GM23248 (cell line): ENCODE measurements at regions not wholly inside any gene's neighbourhood (a gene's known extent, or its start where the extent isn't known, plus 50 kb on each side); places are given as distances from the start of the nearest gene placed in this dataset.

Experiments
- DNase-seq: peaks from one replicate; pipeline ENCODE4 v3.0.0-alpha.2; 2015
- H2AFZ ChIP-seq: fragments of 200-600 bp; sonication (generic); 2 replicates; pipeline ENCODE4 v1.6.1; 2016; ENCODE audit warnings: antibody characterized with exemption
- H3F3A ChIP-seq: fragments of 200-600 bp; sonication (generic); 2 replicates; pipeline ENCODE4 v1.6.1; 2016; ENCODE audit warnings: mild to moderate bottlenecking, antibody characterized with exemption, mixed run types; ENCODE audit not compliant: insufficient read depth
- H3K27ac ChIP-seq: fragments of 200-600 bp; sonication (generic); 2 replicates; pipeline ENCODE4 v1.5.1; 2016; ENCODE audit warnings: mild to moderate bottlenecking
- H3K27me3 ChIP-seq: fragments of 200-600 bp; sonication (generic); replicated peaks from 2 replicates; pipeline ENCODE4 v1.6.1; 2016; ENCODE audit warnings: mild to moderate bottlenecking; ENCODE audit not compliant: insufficient read depth
- H3K36me3 ChIP-seq: fragments of 200-600 bp; sonication (generic); 2 replicates; pipeline ENCODE4 v1.6.1; 2016; ENCODE audit warnings: low read depth, mild to moderate bottlenecking
- H3K4me1 ChIP-seq: fragments of 200-600 bp; sonication (generic); 2 replicates; pipeline ENCODE4 v1.6.1; 2016; ENCODE audit warnings: mild to moderate bottlenecking; ENCODE audit not compliant: insufficient read depth
- H3K4me2 ChIP-seq: fragments of 200-600 bp; sonication (generic); one replicate; pipeline ENCODE4 v1.6.1; 2016; ENCODE audit warnings: mild to moderate bottlenecking; ENCODE audit not compliant: unreplicated experiment
- H3K4me3 ChIP-seq: fragments of 200-600 bp; sonication (generic); 2 replicates; pipeline ENCODE4 v1.5.1; 2016; ENCODE audit warnings: mild to moderate bottlenecking
- H3K79me2 ChIP-seq: fragments of 200-600 bp; sonication (generic); 2 replicates; pipeline ENCODE4 v1.6.1; 2016; ENCODE audit warnings: mild to moderate bottlenecking; ENCODE audit not compliant: insufficient read depth
- H3K9ac ChIP-seq: fragments of 200-600 bp; sonication (generic); 2 replicates; pipeline ENCODE4 v1.6.1; 2016; ENCODE audit warnings: mild to moderate bottlenecking
- H3K9me2 ChIP-seq: fragments of 200-600 bp; sonication (generic); 2 replicates; pipeline ENCODE4 v1.6.1; 2016; ENCODE audit warnings: mixed run types, mild to moderate bottlenecking, moderate library complexity; ENCODE audit not compliant: insufficient read depth
- H3K9me3 ChIP-seq: fragments of 200-600 bp; sonication (generic); one replicate; pipeline ENCODE4 v1.6.1; 2017; ENCODE audit warnings: low read depth
- H4K20me1 ChIP-seq: fragments of 200-600 bp; sonication (generic); 2 replicates; pipeline ENCODE4 v1.6.0; 2016; ENCODE audit not compliant: insufficient read depth
- EZH2 ChIP-seq: fragments of 200-600 bp; sonication (generic); IDR thresholded peaks from 2 replicates; pipeline ENCODE4 v1.6.1; 2018; ENCODE audit warnings: antibody characterized with exemption, mild to moderate bottlenecking; ENCODE audit not compliant: insufficient read depth, poor library complexity, severe bottlenecking
- EZH2phosphoT487 ChIP-seq: fragments of 200-600 bp; sonication (generic); IDR thresholded peaks from 2 replicates; pipeline ENCODE4 v1.6.1; 2018; ENCODE audit warnings: antibody characterized with exemption, moderate library complexity, mild to moderate bottlenecking, low read depth; ENCODE audit not compliant: insufficient read depth
- WGBS, 2 experiments: methylation state at CpG; one replicate each; pipeline ENCODE4 v1.1.6; 2015 to 2017; ENCODE audit warnings: low lambda C conversion rate in 2 of 2, low coverage in 1 of 2; ENCODE audit errors: missing lambda C conversion rate in 2 of 2; 5-methylcytosine and 5-hydroxymethylcytosine counted together
- in situ Hi-C: fragments of 300-500 bp; cut with MboI; formaldehyde crosslinking; loops from 2 replicates; pipeline ENCODE4 v1.15.0; 2020

GRCh38 chr7:25482631-25483030 is 254.3 kb upstream of the NPVF start:
- H2AFZ ChIP-seq, result no peak overlapping the region
- no peaks in the 10 kb centered on the region; the same call in 1 of the 2 replicates for H3K27me3 ChIP-seq
- H3K27ac ChIP-seq, result no peak overlapping the region
- H3K79me2 ChIP-seq, result no peaks in the 10 kb centered on the region
- H3K9me2 ChIP-seq, result no peaks in the 10 kb centered on the region
- DNase-seq, result no peak
- no peak overlapping the region for H3K4me3 ChIP-seq
- H3K36me3 ChIP-seq, result no peaks in the 10 kb centered on the region
- H4K20me1 ChIP-seq, result no peaks in the 10 kb centered on the region
- no peaks in the 10 kb centered on the region for H3K9me3 ChIP-seq
- in situ Hi-C loops, result no loop called here
- no peaks in the 10 kb centered on the region for H3K4me1 ChIP-seq
- no peak for TF ChIP-seq EZH2
- no peak for TF ChIP-seq EZH2phosphoT487
- H3K9ac ChIP-seq, result no peak overlapping the region
- no peak overlapping the region for H3K4me2 ChIP-seq
- H3F3A ChIP-seq, result no peaks in the 10 kb centered on the region

GRCh38 chr7:25485026-25485425 is 256.7 kb upstream of the NPVF start:
- no peaks in the 10 kb centered on the region for H3F3A ChIP-seq
- TF ChIP-seq EZH2phosphoT487 (no peak), EZH2 (no peak)
- no peaks in the 10 kb centered on the region; the same call in 1 of the 2 replicates for H3K27me3 ChIP-seq
- no peak overlapping the region for H2AFZ ChIP-seq
- H3K9me2 ChIP-seq, result no peaks in the 10 kb centered on the region
- H3K27ac ChIP-seq, result no peak overlapping the region
- H3K4me3 ChIP-seq, result no peak overlapping the region
- no peaks in the 10 kb centered on the region for H4K20me1 ChIP-seq
- no peak for DNase-seq
- H3K9ac ChIP-seq, result no peak overlapping the region
- H3K4me1 ChIP-seq, result no peaks in the 10 kb centered on the region
- in situ Hi-C loops, result no loop called here
- H3K9me3 ChIP-seq, result no peaks in the 10 kb centered on the region
- WGBS, 2 experiments, result 0 to 3% methylated on average over 1 of the region's 1 CpG
- no peaks in the 10 kb centered on the region for H3K36me3 ChIP-seq
- no peak overlapping the region for H3K4me2 ChIP-seq
- H3K79me2 ChIP-seq, result no peaks in the 10 kb centered on the region

GRCh38 chr7:25486656-25487055 is 258.4 kb upstream of the NPVF start:
- no peak for TF ChIP-seq EZH2
- TF ChIP-seq EZH2phosphoT487, result no peak
- in situ Hi-C loops, result no loop called here
- no peak for DNase-seq
- no peaks in the 10 kb centered on the region for H3F3A ChIP-seq
- H3K79me2 ChIP-seq, result no peaks in the 10 kb centered on the region
- no peaks in the 10 kb centered on the region for H3K36me3 ChIP-seq
- H3K4me2 ChIP-seq, result no peak overlapping the region
- H3K27me3 ChIP-seq, result no peaks in the 10 kb centered on the region; the same call in 1 of the 2 replicates
- no peak overlapping the region for H3K4me3 ChIP-seq
- H4K20me1 ChIP-seq, result no peaks in the 10 kb centered on the region
- no peak overlapping the region for H3K9ac ChIP-seq
- no peak overlapping the region for H3K27ac ChIP-seq
- 32 to 49% methylated on average over 2 of the region's 2 CpGs for WGBS, 2 experiments
- no peaks in the 10 kb centered on the region for H3K4me1 ChIP-seq
- H3K9me2 ChIP-seq, result no peaks in the 10 kb centered on the region
- no peak overlapping the region for H2AFZ ChIP-seq
- no peaks in the 10 kb centered on the region for H3K9me3 ChIP-seq

GRCh38 chr7:25493805-25494366 is 265.6 kb upstream of the NPVF start:
- Histone ChIP-seq H3K36me3 (no peaks in the 10 kb centered on the region), H3K27ac (no peak overlapping the region), H3K9ac (no peak overlapping the region), H3K4me2 (no peak overlapping the region), H3K4me1 (no peaks in the 10 kb centered on the region), H3K9me3 (no peaks in the 10 kb centered on the region), H3F3A (no peaks in the 10 kb centered on the region), H3K9me2 (no peaks in the 10 kb centered on the region), H2AFZ (no peak overlapping the region), H3K4me3 (no peak overlapping the region), H3K27me3 (no peaks in the 10 kb centered on the region), H3K79me2 (no peaks in the 10 kb centered on the region), H4K20me1 (no peaks in the 10 kb centered on the region)
- DNase-seq, result no peak
- 39 to 46% methylated on average over 8 of the region's 8 CpGs for WGBS, 2 experiments
- in situ Hi-C loops, result no loop called here
- TF ChIP-seq EZH2 (no peak), EZH2phosphoT487 (no peak)

GRCh38 chr7:25494896-25495295 is 266.6 kb upstream of the NPVF start:
- WGBS, 2 experiments, result 46 to 56% methylated on average over 2 of the region's 2 CpGs
- H3F3A ChIP-seq, result no peaks in the 10 kb centered on the region
- in situ Hi-C loops, result no loop called here
- H3K4me1 ChIP-seq, result no peaks in the 10 kb centered on the region
- no peak for DNase-seq
- no peaks in the 10 kb centered on the region for H3K27me3 ChIP-seq
- no peak overlapping the region for H3K4me3 ChIP-seq
- H3K9me3 ChIP-seq, result no peaks in the 10 kb centered on the region
- no peaks in the 10 kb centered on the region for H3K36me3 ChIP-seq
- no peak overlapping the region for H2AFZ ChIP-seq
- TF ChIP-seq EZH2, result no peak
- TF ChIP-seq EZH2phosphoT487, result no peak
- H4K20me1 ChIP-seq, result no peaks in the 10 kb centered on the region
- H3K9ac ChIP-seq, result no peak overlapping the region
- no peak overlapping the region for H3K4me2 ChIP-seq
- H3K9me2 ChIP-seq, result no peaks in the 10 kb centered on the region
- H3K79me2 ChIP-seq, result no peaks in the 10 kb centered on the region
- H3K27ac ChIP-seq, result no peak overlapping the region
